HCT116 (cell line): ENCODE measurements at regions not wholly inside any gene's neighbourhood (a gene's known extent, or its start where the extent isn't known, plus 50 kb on each side); places are given as distances from the start of the nearest gene placed in this dataset.

ENCODE experiments used
- ATAC-seq: fragments of 200-7000 bp; cut with Tn5 transposase; 2 replicates; pipeline ENCODE4 v1.9.1; 2020; ENCODE audit warnings: mild to moderate bottlenecking, moderate library complexity
- BruUV-seq: library from RNA; stranded (reverse); fragments of 400-500 nt; replicated peaks from 2 replicates; lab custom pipeline; 2021; lab: Mats Ljungman, UMichigan
- CTCF ChIA-PET: fragments of 300-600 bp; sonication (Branson Sonifier 250); formaldehyde crosslinking; loops from one replicate; lab custom pipeline; 2021; ENCODE audit warnings: antibody characterized with exemption; lab: Charles Lee
- POLR2A ChIA-PET: fragments of 300-600, 350-600 bp; sonication (Branson Sonifier 250); formaldehyde crosslinking; loops from one replicate; lab custom pipeline; 2021; ENCODE audit warnings: antibody characterized with exemption; lab: Charles Lee
- RAD21 ChIA-PET, 2 experiments: fragments of 300-600 bp; sonication (Branson Sonifier 250); formaldehyde crosslinking; loops; one replicate each; lab custom pipeline; 2023; ENCODE audit warnings: low total read pairs in 2 of 2; ENCODE audit not compliant: uncharacterized antibody in 2 of 2, unreplicated experiment in 2 of 2, low non-redundant PET in 1 of 2; lab: Charles Lee
- DNase-seq: peaks from one replicate; pipeline ENCODE4 v3.0.0-alpha.2; 2010; ENCODE audit warnings: low read depth, low spot score
- H2AFZ ChIP-seq: fragments of 200-600 bp; shearing (Covaris generic), sonication (generic); 2 replicates; pipeline ENCODE4 v1.6.1; 2017; ENCODE audit warnings: low read depth, mixed run types, mixed read lengths, antibody characterized with exemption, low read length; ENCODE audit not compliant: poor library complexity, severe bottlenecking
- H3K27ac ChIP-seq: 2 replicates; pipeline ENCODE4 v1.5.1; 2012; ENCODE audit warnings: low read depth, low read length
- H3K27me3 ChIP-seq: fragments of 200-600 bp; sonication (generic); 2 replicates; pipeline ENCODE4 v1.6.1; 2016; ENCODE audit warnings: mixed run types, low read length, mixed read lengths; ENCODE audit not compliant: insufficient read depth
- H3K36me3 ChIP-seq, 2 experiments: fragments of 200-500 bp in 1 of 2; fragments of 200-600 bp in 1 of 2; sonication (Bioruptor generic) in 1 of 2; sonication (generic) in 1 of 2; 2 replicates each; pipeline versions ENCODE4 v1.5.1 to v1.6.1; 2014 to 2016; ENCODE audit warnings: low read length in 2 of 2, inconsistent platforms in 1 of 2, mixed read lengths in 1 of 2, mixed run types in 1 of 2; ENCODE audit not compliant: insufficient read depth in 2 of 2, control insufficient read depth in 1 of 2
- H3K4me1 ChIP-seq, 2 experiments: fragments of 200-600 bp in 1 of 2; sonication (generic) in 1 of 2; 2 replicates each; pipeline versions ENCODE4 v1.5.1 to v1.6.1; 2012 to 2017; ENCODE audit warnings: low read length in 2 of 2, inconsistent platforms in 1 of 2, mild to moderate bottlenecking in 1 of 2, mixed read lengths in 1 of 2, mixed run types in 1 of 2, moderate library complexity in 1 of 2; ENCODE audit not compliant: insufficient read depth in 2 of 2, control insufficient read depth in 1 of 2
- H3K4me2 ChIP-seq: fragments of 200-600 bp; sonication (generic); 2 replicates; pipeline ENCODE4 v1.6.1; 2017; ENCODE audit warnings: mixed run types, low read length, mixed read lengths
- H3K4me3 ChIP-seq, 2 experiments: fragments of 200-600 bp in 1 of 2; sonication (generic) in 1 of 2; replicated peaks in 1 of 2; 2 replicates each; pipeline ENCODE4 v1.5.1; 2011 to 2016; ENCODE audit warnings: low read length in 2 of 2, control low read depth in 1 of 2, low read depth in 1 of 2, mild to moderate bottlenecking in 1 of 2, mixed read lengths in 1 of 2, mixed run types in 1 of 2
- H3K79me2 ChIP-seq: fragments of 200-600 bp; sonication (generic); 2 replicates; pipeline ENCODE4 v1.6.1; 2017; ENCODE audit warnings: mild to moderate bottlenecking, mixed run types, low read length, moderate library complexity, mixed read lengths; ENCODE audit not compliant: insufficient read depth
- H3K9ac ChIP-seq: fragments of 200-600 bp; sonication (generic); 2 replicates; pipeline ENCODE4 v1.6.1; 2016; ENCODE audit warnings: low read length, mixed read lengths
- H3K9me2 ChIP-seq: fragments of 200-600 bp; sonication (generic), shearing (Covaris generic); 2 replicates; pipeline ENCODE4 v1.6.1; 2017; ENCODE audit warnings: mixed run types, mild to moderate bottlenecking, moderate library complexity; ENCODE audit not compliant: insufficient read depth
- H3K9me3 ChIP-seq, 2 experiments: fragments of 200-500 bp in 1 of 2; fragments of 200-600 bp in 1 of 2; sonication (Bioruptor generic) in 1 of 2; sonication (generic) in 1 of 2; 2 replicates each; pipeline ENCODE4 v1.6.1; 2014 to 2017; ENCODE audit warnings: low read length in 2 of 2, mixed read lengths in 2 of 2, inconsistent platforms in 1 of 2, low read depth in 1 of 2, mild to moderate bottlenecking in 1 of 2, mixed run types in 1 of 2, moderate library complexity in 1 of 2; ENCODE audit not compliant: control insufficient read depth in 1 of 2, insufficient read depth in 1 of 2
- H4K20me1 ChIP-seq: fragments of 200-600 bp; sonication (generic), shearing (Covaris generic); 2 replicates; pipeline ENCODE4 v1.6.1; 2017; ENCODE audit warnings: mixed run types, mild to moderate bottlenecking, moderate library complexity; ENCODE audit not compliant: insufficient read depth
- EZH2 ChIP-seq: fragments of 200-600 bp; sonication (generic); IDR thresholded peaks from 2 replicates; pipeline ENCODE4 v1.6.1; 2017; ENCODE audit warnings: antibody characterized with exemption, mixed run types
- POLR2AphosphoS5 ChIP-seq: IDR thresholded peaks from 2 replicates; pipeline ENCODE4 v1.6.1; 2011; ENCODE audit warnings: mild to moderate bottlenecking, low read depth, low read length, moderate library complexity
- SP1 ChIP-seq: IDR thresholded peaks from 2 replicates; pipeline ENCODE4 v1.6.1; 2012; ENCODE audit warnings: low read depth
- SRF ChIP-seq: IDR thresholded peaks from 2 replicates; pipeline ENCODE4 v1.6.1; 2012; ENCODE audit warnings: low read depth
- TCF7L2 ChIP-seq: IDR thresholded peaks from 2 replicates; pipeline ENCODE4 v1.7.0; 2011; ENCODE audit warnings: borderline replicate concordance, inconsistent platforms; ENCODE audit not compliant: insufficient read depth, insufficient read length; ENCODE audit errors: extremely low read depth
- ZFX ChIP-seq: fragments of 450-650 bp; IDR thresholded peaks from 2 replicates; pipeline ENCODE4 v1.6.1; 2017
- ZNF274 ChIP-seq: fragments of 200-500 bp; sonication (Bioruptor generic); IDR thresholded peaks from 2 replicates; pipeline ENCODE4 v1.6.1; 2014; ENCODE audit warnings: mild to moderate bottlenecking, low read depth, low read length, inconsistent platforms
- intact Hi-C: fragments of 100-400 bp; cut with micrococcal nuclease; formaldehyde crosslinking; loops from 2 replicates; pipeline ENCODE4 v1.10.0; 2022
- TF ChIP-seq, protein P1 (sequence below): IDR thresholded peaks from 2 replicates; pipeline ENCODE4 v1.6.1; 2012
- TF ChIP-seq, protein P2 (sequence below), 3 experiments: fragments of 200-600 bp in 1 of 3; sonication (generic) in 1 of 3; IDR thresholded peaks in 2 of 3; conservative IDR thresholded peaks in 1 of 3; 2 replicates each; pipeline ENCODE4 v1.5.1; 2012 to 2017; ENCODE audit warnings: low read depth in 2 of 3, low read length in 2 of 3, antibody characterized with exemption in 1 of 3, borderline replicate concordance in 1 of 3, control low read depth in 1 of 3, mild to moderate bottlenecking in 1 of 3, mixed read lengths in 1 of 3, mixed run types in 1 of 3, moderate library complexity in 1 of 3; ENCODE audit not compliant: insufficient read depth in 1 of 3
- TF ChIP-seq, protein P3 (sequence below): IDR thresholded peaks from 2 replicates; pipeline ENCODE4 v1.6.1; 2012; ENCODE audit warnings: low read depth
- TF ChIP-seq, protein P4 (sequence below): IDR thresholded peaks from 2 replicates; pipeline ENCODE4 v1.6.1; 2011; ENCODE audit warnings: mild to moderate bottlenecking, low read length, moderate library complexity; ENCODE audit not compliant: insufficient replicate concordance; ENCODE audit errors: extremely low read depth
- TF ChIP-seq, protein P5 (sequence below): IDR thresholded peaks from 2 replicates; pipeline ENCODE4 v1.6.1; 2012

DNA sequence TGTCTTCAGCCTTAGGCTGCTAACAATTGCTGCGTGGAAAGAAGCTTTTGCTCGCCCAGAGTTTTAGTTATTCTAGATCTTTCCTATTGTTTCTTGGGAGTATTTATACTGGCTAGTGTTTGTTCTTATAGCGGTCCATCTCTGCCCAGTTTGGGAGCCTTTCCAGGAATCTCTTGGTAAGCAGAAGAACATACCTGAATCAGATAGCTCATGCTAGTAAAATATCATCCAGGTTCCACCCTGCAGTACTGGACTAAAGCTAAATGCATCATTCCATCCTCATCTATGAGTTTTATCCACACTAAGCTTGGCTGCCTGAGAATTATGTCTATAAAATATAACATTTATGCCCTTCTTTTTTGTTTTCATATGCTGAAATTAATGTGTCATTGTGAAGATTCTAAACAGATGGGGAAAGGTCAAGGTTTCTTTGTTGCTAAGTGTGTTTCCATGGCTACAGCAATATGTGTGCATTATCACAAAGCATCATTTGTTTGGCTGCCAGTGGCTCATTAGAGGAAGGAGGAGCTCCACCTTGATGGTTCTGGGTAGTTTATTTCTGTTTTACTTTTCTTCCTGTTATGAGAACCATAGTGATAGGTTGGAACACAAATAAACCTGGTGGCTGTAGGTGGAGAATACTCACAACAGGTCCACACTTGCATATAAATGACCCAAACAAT lies 182.8 kb downstream of the PIK3C3 start:
- Histone ChIP-seq H3K4me2 (no peak overlapping the region), H3K4me1 (no peaks in the 10 kb centered on the region), H3K4me3 (no peak overlapping the region), H3K9me3 (no peaks in the 10 kb centered on the region; a peak in 2 of 4 replicates), H4K20me1 (no peaks in the 10 kb centered on the region), H2AFZ (no peak overlapping the region), H3K9me2 (no peaks in the 10 kb centered on the region), H3K27ac (no peak overlapping the region), H3K27me3 (no peaks in the 10 kb centered on the region), H3K36me3 (no peaks in the 10 kb centered on the region), H3K79me2 (no peaks in the 10 kb centered on the region), H3K9ac (no peak overlapping the region)
- POLR2A ChIA-PET, result no interaction called here
- DNase-seq (no peak), ATAC-seq (no peak)
- RAD21 ChIA-PET, result no interaction called here
- CTCF ChIA-PET, result no interaction called here
- no peak for TF ChIP-seq ZNF274
- TF ChIP-seq, protein P1, sequence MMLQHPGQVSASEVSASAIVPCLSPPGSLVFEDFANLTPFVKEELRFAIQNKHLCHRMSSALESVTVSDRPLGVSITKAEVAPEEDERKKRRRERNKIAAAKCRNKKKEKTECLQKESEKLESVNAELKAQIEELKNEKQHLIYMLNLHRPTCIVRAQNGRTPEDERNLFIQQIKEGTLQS, result no peak
- no peak for TF ChIP-seq ZFX
- TF ChIP-seq, protein P2, sequence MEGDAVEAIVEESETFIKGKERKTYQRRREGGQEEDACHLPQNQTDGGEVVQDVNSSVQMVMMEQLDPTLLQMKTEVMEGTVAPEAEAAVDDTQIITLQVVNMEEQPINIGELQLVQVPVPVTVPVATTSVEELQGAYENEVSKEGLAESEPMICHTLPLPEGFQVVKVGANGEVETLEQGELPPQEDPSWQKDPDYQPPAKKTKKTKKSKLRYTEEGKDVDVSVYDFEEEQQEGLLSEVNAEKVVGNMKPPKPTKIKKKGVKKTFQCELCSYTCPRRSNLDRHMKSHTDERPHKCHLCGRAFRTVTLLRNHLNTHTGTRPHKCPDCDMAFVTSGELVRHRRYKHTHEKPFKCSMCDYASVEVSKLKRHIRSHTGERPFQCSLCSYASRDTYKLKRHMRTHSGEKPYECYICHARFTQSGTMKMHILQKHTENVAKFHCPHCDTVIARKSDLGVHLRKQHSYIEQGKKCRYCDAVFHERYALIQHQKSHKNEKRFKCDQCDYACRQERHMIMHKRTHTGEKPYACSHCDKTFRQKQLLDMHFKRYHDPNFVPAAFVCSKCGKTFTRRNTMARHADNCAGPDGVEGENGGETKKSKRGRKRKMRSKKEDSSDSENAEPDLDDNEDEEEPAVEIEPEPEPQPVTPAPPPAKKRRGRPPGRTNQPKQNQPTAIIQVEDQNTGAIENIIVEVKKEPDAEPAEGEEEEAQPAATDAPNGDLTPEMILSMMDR (IDR thresholded peaks at IDR 0.05 in 2 of 3, conservative IDR thresholded peaks at IDR 0.05 in 1 of 3; ENCODE audit: borderline replicate concordance in 1 of 3, insufficient read depth in 1 of 3, low read depth in 2 of 3, low read length in 2 of 3), result no peak
- TF ChIP-seq, protein P3, sequence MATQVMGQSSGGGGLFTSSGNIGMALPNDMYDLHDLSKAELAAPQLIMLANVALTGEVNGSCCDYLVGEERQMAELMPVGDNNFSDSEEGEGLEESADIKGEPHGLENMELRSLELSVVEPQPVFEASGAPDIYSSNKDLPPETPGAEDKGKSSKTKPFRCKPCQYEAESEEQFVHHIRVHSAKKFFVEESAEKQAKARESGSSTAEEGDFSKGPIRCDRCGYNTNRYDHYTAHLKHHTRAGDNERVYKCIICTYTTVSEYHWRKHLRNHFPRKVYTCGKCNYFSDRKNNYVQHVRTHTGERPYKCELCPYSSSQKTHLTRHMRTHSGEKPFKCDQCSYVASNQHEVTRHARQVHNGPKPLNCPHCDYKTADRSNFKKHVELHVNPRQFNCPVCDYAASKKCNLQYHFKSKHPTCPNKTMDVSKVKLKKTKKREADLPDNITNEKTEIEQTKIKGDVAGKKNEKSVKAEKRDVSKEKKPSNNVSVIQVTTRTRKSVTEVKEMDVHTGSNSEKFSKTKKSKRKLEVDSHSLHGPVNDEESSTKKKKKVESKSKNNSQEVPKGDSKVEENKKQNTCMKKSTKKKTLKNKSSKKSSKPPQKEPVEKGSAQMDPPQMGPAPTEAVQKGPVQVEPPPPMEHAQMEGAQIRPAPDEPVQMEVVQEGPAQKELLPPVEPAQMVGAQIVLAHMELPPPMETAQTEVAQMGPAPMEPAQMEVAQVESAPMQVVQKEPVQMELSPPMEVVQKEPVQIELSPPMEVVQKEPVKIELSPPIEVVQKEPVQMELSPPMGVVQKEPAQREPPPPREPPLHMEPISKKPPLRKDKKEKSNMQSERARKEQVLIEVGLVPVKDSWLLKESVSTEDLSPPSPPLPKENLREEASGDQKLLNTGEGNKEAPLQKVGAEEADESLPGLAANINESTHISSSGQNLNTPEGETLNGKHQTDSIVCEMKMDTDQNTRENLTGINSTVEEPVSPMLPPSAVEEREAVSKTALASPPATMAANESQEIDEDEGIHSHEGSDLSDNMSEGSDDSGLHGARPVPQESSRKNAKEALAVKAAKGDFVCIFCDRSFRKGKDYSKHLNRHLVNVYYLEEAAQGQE, result no peak
- no peak for TF ChIP-seq TCF7L2
- TF ChIP-seq, protein P4, sequence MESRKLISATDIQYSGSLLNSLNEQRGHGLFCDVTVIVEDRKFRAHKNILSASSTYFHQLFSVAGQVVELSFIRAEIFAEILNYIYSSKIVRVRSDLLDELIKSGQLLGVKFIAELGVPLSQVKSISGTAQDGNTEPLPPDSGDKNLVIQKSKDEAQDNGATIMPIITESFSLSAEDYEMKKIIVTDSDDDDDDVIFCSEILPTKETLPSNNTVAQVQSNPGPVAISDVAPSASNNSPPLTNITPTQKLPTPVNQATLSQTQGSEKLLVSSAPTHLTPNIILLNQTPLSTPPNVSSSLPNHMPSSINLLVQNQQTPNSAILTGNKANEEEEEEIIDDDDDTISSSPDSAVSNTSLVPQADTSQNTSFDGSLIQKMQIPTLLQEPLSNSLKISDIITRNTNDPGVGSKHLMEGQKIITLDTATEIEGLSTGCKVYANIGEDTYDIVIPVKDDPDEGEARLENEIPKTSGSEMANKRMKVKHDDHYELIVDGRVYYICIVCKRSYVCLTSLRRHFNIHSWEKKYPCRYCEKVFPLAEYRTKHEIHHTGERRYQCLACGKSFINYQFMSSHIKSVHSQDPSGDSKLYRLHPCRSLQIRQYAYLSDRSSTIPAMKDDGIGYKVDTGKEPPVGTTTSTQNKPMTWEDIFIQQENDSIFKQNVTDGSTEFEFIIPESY, result no peak
- TF ChIP-seq SRF, result no peak
- no peak for TF ChIP-seq EZH2
- no peak for TF ChIP-seq SP1
- TF ChIP-seq POLR2AphosphoS5, result no peak
- TF ChIP-seq, protein P5, sequence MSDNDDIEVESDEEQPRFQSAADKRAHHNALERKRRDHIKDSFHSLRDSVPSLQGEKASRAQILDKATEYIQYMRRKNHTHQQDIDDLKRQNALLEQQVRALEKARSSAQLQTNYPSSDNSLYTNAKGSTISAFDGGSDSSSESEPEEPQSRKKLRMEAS, result no peak
- intact Hi-C loops, result no loop called here
- no TSS peak for BruUV-seq
